Tibial nerve (tissue), 4 donors: ENCODE measurements at regions not wholly inside any gene's neighbourhood (a gene's known extent, or its start where the extent isn't known, plus 50 kb on each side); places are given as distances from the start of the nearest gene placed in this dataset.

ENCODE experiments used
- DNase-seq, 2 donors: peaks; one replicate each; pipeline ENCODE4 v3.0.0-alpha.2; 2019; ENCODE audit warnings: low spot score in 2 of 2
- H3K27ac ChIP-seq, 4 donors: fragments of 200-600 bp; sonication (generic) in 3 of 4; one replicate each; pipeline ENCODE4 v1.5.1; 2017 to 2019; ENCODE audit warnings: mild to moderate bottlenecking in 1 of 4
- H3K27me3 ChIP-seq, 2 donors: fragments of 200-600 bp; sonication (generic) in 1 of 2; one replicate each; pipeline versions ENCODE4 v1.5.1 to v1.6.0; 2017 to 2019
- H3K36me3 ChIP-seq, 3 donors: fragments of 200-600 bp; sonication (generic); one replicate each; pipeline ENCODE4 v1.5.1; 2018 to 2019
- H3K4me1 ChIP-seq, 4 donors: fragments of 200-600 bp; sonication (generic) in 3 of 4; one replicate each; pipeline ENCODE4 v1.5.1; 2017 to 2019
- H3K4me3 ChIP-seq, 4 donors: fragments of 200-600 bp; sonication (generic) in 3 of 4; one replicate each; pipeline ENCODE4 v1.5.1; 2017 to 2019; ENCODE audit warnings: mild to moderate bottlenecking in 1 of 4, moderate library complexity in 1 of 4
- H3K9me3 ChIP-seq, 4 donors: fragments of 200-600 bp; sonication (generic) in 3 of 4; one replicate each; pipeline ENCODE4 v1.5.1; 2017 to 2019
- CTCF ChIP-seq, 5 experiments: fragments of 200-600 bp in 3 of 5; fragments of 450-650 bp in 2 of 5; sonication (generic) in 3 of 5; IDR thresholded peaks; one replicate each; pipeline ENCODE4 v1.5.1; 2016 to 2019; ENCODE audit warnings: antibody characterized with exemption in 5 of 5, mild to moderate bottlenecking in 3 of 5, moderate library complexity in 2 of 5
- EP300 ChIP-seq, 2 donors: sonication (generic); formaldehyde crosslinking; IDR thresholded peaks; one replicate each; pipeline ENCODE4 v1.6.1; 2017; ENCODE audit warnings: antibody characterized with exemption in 2 of 2, mild to moderate bottlenecking in 1 of 2
- POLR2A ChIP-seq, 2 donors: fragments of 450-650 bp; IDR thresholded peaks; one replicate each; pipeline ENCODE4 v1.6.1; 2017; ENCODE audit warnings: antibody characterized with exemption in 2 of 2, mild to moderate bottlenecking in 2 of 2, moderate library complexity in 2 of 2
- WGBS, 2 donors: methylation state at CpG; one replicate each; pipeline ENCODE4 v1.1.5; 2018; 5-methylcytosine and 5-hydroxymethylcytosine counted together

DNA sequence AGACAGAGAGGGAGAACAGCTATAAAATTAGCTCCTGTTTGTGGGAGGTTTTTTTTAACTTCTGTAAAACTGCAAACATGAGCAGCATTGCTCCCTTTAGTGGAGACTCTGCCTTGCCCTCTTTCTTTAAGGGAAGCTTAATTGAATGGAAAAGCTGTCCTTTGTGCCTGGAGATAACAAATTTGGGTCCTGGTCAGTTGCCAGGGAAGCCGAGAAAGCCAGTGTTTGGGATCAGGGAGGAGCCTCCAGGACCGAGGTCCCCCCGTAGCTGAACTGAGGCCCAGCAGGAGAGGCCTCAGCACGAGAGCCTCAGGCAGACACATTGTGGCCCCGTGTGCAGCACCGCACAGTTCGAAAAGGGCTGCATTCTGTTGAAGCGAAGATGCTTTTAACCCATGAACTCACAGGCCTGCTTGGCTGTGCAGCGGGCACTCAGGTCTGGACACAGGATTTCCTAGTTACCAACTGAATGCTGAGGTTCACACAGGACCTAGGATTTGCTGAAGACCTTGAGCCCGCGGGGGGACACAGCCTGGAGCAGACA, 369.7 kb downstream of the DCDC2C start:
- H3K4me3 ChIP-seq: no peak overlapping the region
- H3K27ac ChIP-seq: no peak overlapping the region
- TF ChIP-seq POLR2A (IDR thresholded peaks at IDR 0.05) (no peak), CTCF (IDR thresholded peaks at IDR 0.05) (no peak), EP300 (IDR thresholded peaks at IDR 0.05) (no peak)
- no peaks in the 10 kb centered on the region for H3K9me3 ChIP-seq
- WGBS, 2 donors: 56 to 60% methylated on average over 11 of the region's 11 CpGs
- no peaks in the 10 kb centered on the region for H3K4me1 ChIP-seq
- H3K36me3 ChIP-seq: no peaks in the 10 kb centered on the region
- no peaks in the 10 kb centered on the region for H3K27me3 ChIP-seq
- DNase-seq: no peak

DNA sequence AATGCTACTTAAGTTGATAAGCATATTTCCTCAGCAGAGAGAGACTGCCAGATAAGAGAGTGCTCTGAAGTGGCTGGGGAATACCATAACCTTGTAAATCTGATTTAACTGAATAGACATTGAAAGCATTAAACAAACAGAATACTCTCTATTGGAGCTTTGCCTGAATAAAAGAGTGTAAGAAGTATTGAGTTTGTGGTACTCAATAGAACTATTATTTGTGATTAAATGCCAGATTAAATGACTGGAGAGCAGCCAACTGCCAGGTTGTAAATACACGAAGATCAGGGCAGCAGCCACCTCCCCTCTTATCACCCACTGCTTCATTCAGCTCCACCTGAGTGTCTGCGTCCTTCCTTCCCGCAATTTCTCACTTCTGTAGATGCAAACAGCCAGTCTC, 373.6 kb downstream of the DCDC2C start:
- no peak for TF ChIP-seq CTCF (IDR thresholded peaks at IDR 0.05)
- TF ChIP-seq POLR2A (IDR thresholded peaks at IDR 0.05): no peak
- TF ChIP-seq EP300 (IDR thresholded peaks at IDR 0.05): no peak
- Histone ChIP-seq H3K4me1 (no peaks in the 10 kb centered on the region), H3K27ac (no peak overlapping the region), H3K9me3 (peaks cover 0 to 7% (median 0%) of the 10 kb centered on the region in 4 donors), H3K4me3 (no peak overlapping the region), H3K36me3 (no peaks in the 10 kb centered on the region), H3K27me3 (no peaks in the 10 kb centered on the region)
- 45 to 54% methylated on average over 3 of the region's 3 CpGs for WGBS, 2 donors
- DNase-seq: no peak

DNA sequence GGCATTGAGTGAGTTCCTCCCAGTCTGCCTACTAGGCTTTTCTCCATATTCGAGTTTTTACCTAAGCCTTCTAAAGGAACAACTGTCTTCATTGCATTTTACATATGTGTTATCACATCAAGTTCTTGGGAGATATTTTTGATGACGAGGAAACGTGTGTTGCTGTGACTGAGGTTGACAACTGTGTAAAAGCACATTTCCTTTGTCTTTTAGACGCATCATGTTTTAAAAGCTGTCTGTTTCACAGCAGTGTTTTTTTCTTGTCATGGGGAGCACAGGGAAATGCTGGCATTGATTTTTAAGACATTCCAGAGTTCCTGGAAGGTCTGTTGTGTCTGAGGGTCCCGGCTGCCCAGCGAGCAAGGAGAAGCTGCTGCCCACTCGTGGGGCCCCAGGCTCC, 381.8 kb downstream of the DCDC2C start:
- H3K36me3 ChIP-seq: no peaks in the 10 kb centered on the region
- no peak overlapping the region for H3K27ac ChIP-seq
- no peak for DNase-seq
- no peak overlapping the region for H3K4me3 ChIP-seq
- TF ChIP-seq POLR2A (IDR thresholded peaks at IDR 0.05): no peak
- TF ChIP-seq CTCF (IDR thresholded peaks at IDR 0.05): no peak
- no peak for TF ChIP-seq EP300 (IDR thresholded peaks at IDR 0.05)
- no peaks in the 10 kb centered on the region for H3K4me1 ChIP-seq
- no peaks in the 10 kb centered on the region for H3K27me3 ChIP-seq
- 76 to 77% methylated on average over 6 to 7 of the region's 7 CpGs for WGBS, 2 donors
- peaks cover 0 to 7% (median 0%) of the 10 kb centered on the region in 4 donors for H3K9me3 ChIP-seq

DNA sequence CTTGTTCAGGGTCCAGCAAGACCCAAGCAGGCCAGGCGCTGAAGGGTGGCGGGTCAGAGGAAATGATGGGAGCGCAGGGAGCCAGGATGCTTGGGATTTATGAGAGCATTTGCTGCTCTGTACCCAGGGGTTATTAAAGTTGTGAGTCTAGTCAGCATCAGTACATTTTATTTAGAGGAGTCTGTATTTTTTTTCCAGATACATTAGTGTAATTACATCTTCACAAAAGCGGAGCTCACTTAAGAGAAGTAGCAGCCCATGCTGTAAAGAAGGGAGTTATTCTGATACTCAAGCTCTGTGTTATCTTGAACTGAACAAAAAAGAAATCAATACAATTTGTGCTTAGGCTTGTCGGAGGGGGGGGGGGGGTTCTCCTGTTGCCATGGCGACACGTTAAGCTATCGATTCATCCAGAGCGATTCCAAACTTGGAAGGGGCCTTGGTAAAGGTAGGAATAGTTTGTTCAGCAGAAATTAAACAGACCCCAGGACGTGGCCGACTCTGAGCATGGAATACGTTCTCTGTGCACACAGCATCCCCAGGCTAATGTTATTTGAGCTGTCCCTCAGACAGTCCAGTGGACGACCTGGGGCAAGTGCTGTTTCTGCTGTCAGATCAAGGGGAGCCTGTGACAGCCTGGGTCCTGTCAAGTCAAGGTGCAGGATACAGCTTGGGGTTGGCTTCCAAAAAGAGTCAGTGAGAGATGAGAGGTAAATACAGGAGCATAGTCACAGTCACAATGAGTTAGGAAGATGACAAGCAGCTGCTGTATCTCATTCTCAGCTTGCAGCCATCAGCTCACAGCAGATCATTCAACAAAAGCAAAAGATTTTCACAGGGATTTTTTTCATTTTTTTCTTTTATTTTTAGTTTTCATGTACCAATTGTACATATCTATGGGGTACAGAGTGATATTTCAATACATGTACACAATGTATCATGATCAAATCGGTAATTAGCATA, 387.6 kb downstream of the DCDC2C start:
- TF ChIP-seq POLR2A (IDR thresholded peaks at IDR 0.05) (no peak), CTCF (IDR thresholded peaks at IDR 0.05) (no peak), EP300 (IDR thresholded peaks at IDR 0.05) (no peak)
- no peak for DNase-seq
- Histone ChIP-seq H3K9me3 (no peaks in the 10 kb centered on the region), H3K27ac (no peak overlapping the region), H3K4me3 (no peak overlapping the region), H3K4me1 (no peaks in the 10 kb centered on the region), H3K36me3 (no peaks in the 10 kb centered on the region), H3K27me3 (no peaks in the 10 kb centered on the region)
- 71% methylated on average over 14 of the region's 14 CpGs for WGBS, 2 donors

DNA sequence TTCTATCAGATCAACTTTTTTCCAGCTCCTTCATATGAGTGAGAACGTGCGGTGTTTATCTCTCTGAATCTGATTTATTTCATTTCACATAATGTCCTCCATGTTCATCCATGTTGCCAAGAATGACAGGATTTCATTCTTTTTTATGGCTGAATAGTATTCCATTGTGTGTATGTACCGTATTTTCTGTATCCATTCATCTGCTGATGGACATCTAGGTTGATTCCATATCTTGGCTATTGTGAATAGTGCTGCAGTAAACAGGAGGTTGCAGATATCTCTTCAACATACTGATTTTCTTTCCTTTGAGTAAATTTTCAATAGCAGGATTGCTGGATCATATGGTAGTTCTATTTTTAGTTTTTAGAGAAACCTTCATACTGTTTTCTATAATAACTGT, 388.5 kb downstream of the DCDC2C start:
- Histone ChIP-seq H3K9me3 (no peaks in the 10 kb centered on the region), H3K4me1 (no peaks in the 10 kb centered on the region), H3K4me3 (no peak overlapping the region), H3K36me3 (no peaks in the 10 kb centered on the region), H3K27me3 (no peaks in the 10 kb centered on the region), H3K27ac (no peak overlapping the region)
- 85 to 95% methylated on average over 3 of the region's 3 CpGs for WGBS, 2 donors
- TF ChIP-seq POLR2A (IDR thresholded peaks at IDR 0.05) (no peak), EP300 (IDR thresholded peaks at IDR 0.05) (no peak), CTCF (IDR thresholded peaks at IDR 0.05) (no peak)
- DNase-seq: no peak
